GM12878 (cell line): ENCODE measurements at regions not wholly inside any gene's neighbourhood (a gene's known extent, or its start where the extent isn't known, plus 50 kb on each side); places are given as distances from the start of the nearest gene placed in this dataset.

ENCODE experiments used
- ATAC-seq: fragments of 200-7000 bp; cut with Tn5 transposase; 3 replicates; pipeline ENCODE4 v1.9.1; 2020; ENCODE audit warnings: mild to moderate bottlenecking, moderate library complexity
- BruUV-seq: library from RNA; stranded (reverse); fragments of 400-500 nt; replicated peaks from 2 replicates; lab custom pipeline; 2021; lab: Mats Ljungman, UMichigan
- CTCF ChIA-PET: fragments of 300-600 bp; sonication (Branson Sonifier 250); formaldehyde crosslinking; extraction: SDS; loops from one replicate; lab custom pipeline; 2021; ENCODE audit warnings: inconsistent platforms; lab: Yijun Ruan, JAX
- POLR2A ChIA-PET: fragments of 350-600 bp; formaldehyde crosslinking; extraction: SDS; loops from one replicate; lab custom pipeline; 2021; ENCODE audit warnings: inconsistent platforms; lab: Charles Lee
- RAD21 ChIA-PET: fragments of 300-600 bp; sonication (Branson Sonifier 250); formaldehyde crosslinking; loops from one replicate; lab custom pipeline; 2023; ENCODE audit warnings: antibody characterized with exemption; ENCODE audit not compliant: unreplicated experiment; lab: Charles Lee
- SMC1A ChIA-PET: fragments of 300-600 bp; sonication (Branson Sonifier 250); formaldehyde crosslinking; loops from one replicate; lab custom pipeline; 2023; ENCODE audit not compliant: unreplicated experiment, uncharacterized antibody; lab: Charles Lee
- DNase-seq: peaks from one replicate; pipeline ENCODE4 v3.0.0-alpha.2; 2011; ENCODE audit warnings: low read depth, low spot score
- FAIRE-seq: peaks from 3 replicates; lab custom pipeline; 2011; peaks lifted over from hg19 to GRCh38; lab: Jason Lieb, UNC
- H2AFZ ChIP-seq: 2 replicates; pipeline ENCODE4 v1.6.0; 2011; ENCODE audit warnings: low read depth, low read length, control low read depth; ENCODE audit not compliant: control insufficient read depth
- H3K27ac ChIP-seq: 2 replicates; pipeline ENCODE4 v1.5.1; 2011; ENCODE audit warnings: control low read depth; ENCODE audit not compliant: control insufficient read depth, insufficient read depth
- H3K27me3 ChIP-seq, 2 experiments: replicated peaks in 1 of 2; 2 replicates each; pipeline versions ENCODE4 v1.6.0 to v1.6.1; 2011; ENCODE audit warnings: low read length in 1 of 2; ENCODE audit not compliant: control insufficient read depth in 2 of 2, insufficient read depth in 2 of 2
- H3K36me3 ChIP-seq, 2 experiments: 2 replicates each; pipeline ENCODE4 v1.5.1; 2011; ENCODE audit warnings: low read length in 1 of 2; ENCODE audit not compliant: control insufficient read depth in 2 of 2, insufficient read depth in 2 of 2
- H3K4me1 ChIP-seq: 2 replicates; pipeline ENCODE4 v1.6.1; 2011; ENCODE audit warnings: mild to moderate bottlenecking, low read length, moderate library complexity, mixed read lengths; ENCODE audit not compliant: control insufficient read depth, insufficient read depth
- H3K4me2 ChIP-seq: 2 replicates; pipeline ENCODE4 v1.6.0; 2011; ENCODE audit warnings: control low read depth; ENCODE audit not compliant: control insufficient read depth, insufficient read depth
- H3K4me3 ChIP-seq: fragments of 200-600 bp; sonication (generic); 2 replicates; pipeline ENCODE4 v1.5.1; 2016
- H3K79me2 ChIP-seq: 2 replicates; pipeline ENCODE4 v1.6.0; 2011; ENCODE audit warnings: low read length; ENCODE audit not compliant: control insufficient read depth, insufficient read depth
- H3K9ac ChIP-seq: 2 replicates; pipeline ENCODE4 v1.8.0; 2011; ENCODE audit warnings: low read length, control low read depth, mixed read lengths; ENCODE audit not compliant: control insufficient read depth, insufficient read depth
- H3K9me3 ChIP-seq: replicated peaks from 3 replicates; pipeline ENCODE4 v1.5.1; 2011; ENCODE audit warnings: mild to moderate bottlenecking, low read length; ENCODE audit not compliant: control insufficient read depth, insufficient read depth
- H4K20me1 ChIP-seq: 2 replicates; pipeline ENCODE4 v1.6.0; 2011; ENCODE audit not compliant: control insufficient read depth, insufficient read depth
- ATF2 ChIP-seq: IDR thresholded peaks from 2 replicates; pipeline ENCODE4 v1.6.1; 2012; ENCODE audit warnings: low read length, inconsistent platforms
- ATF3 ChIP-seq: IDR thresholded peaks from 2 replicates; pipeline ENCODE4 v1.6.1; 2011; ENCODE audit warnings: low read depth, mild to moderate bottlenecking, low read length, moderate library complexity, borderline replicate concordance; ENCODE audit errors: extremely low read depth
- CBFB ChIP-seq: IDR thresholded peaks from 2 replicates; pipeline ENCODE4 v1.6.1; 2016; ENCODE audit warnings: antibody characterized with exemption, low read depth
- EGR1 ChIP-seq, 2 experiments: IDR thresholded peaks; 1 replicate in 1 of 2; 2 replicates in 1 of 2; pipeline ENCODE4 v1.6.1; 2011 to 2012; ENCODE audit warnings: low read depth in 2 of 2, low read length in 2 of 2, borderline replicate concordance in 1 of 2, mild to moderate bottlenecking in 1 of 2, moderate library complexity in 1 of 2
- ELK1 ChIP-seq: IDR thresholded peaks from 2 replicates; pipeline ENCODE4 v1.6.1; 2012; ENCODE audit warnings: low read depth, low read length, improper control_type of control experiment
- FOXK2 ChIP-seq: fragments of 450-650 bp; IDR thresholded peaks from 2 replicates; pipeline ENCODE4 v1.6.1; 2017; ENCODE audit warnings: mild to moderate bottlenecking, moderate library complexity
- HDAC6 ChIP-seq: fragments of 200-600 bp; sonication (generic); IDR thresholded peaks from one replicate; pipeline ENCODE4 v1.8.0; 2017; ENCODE audit warnings: antibody characterized with exemption; ENCODE audit not compliant: unreplicated experiment
- HSF1 ChIP-seq: fragments of 150-350 bp; IDR thresholded peaks from 2 replicates; pipeline ENCODE4 v1.6.1; 2014; ENCODE audit warnings: mild to moderate bottlenecking, low read depth, low read length
- NBN ChIP-seq: fragments of 450-650 bp; IDR thresholded peaks from 2 replicates; pipeline ENCODE4 v1.6.1; 2016
- NFIC ChIP-seq: IDR thresholded peaks from 2 replicates; pipeline ENCODE4 v1.6.1; 2012; ENCODE audit warnings: low read depth, mild to moderate bottlenecking, inconsistent platforms, low read length, moderate library complexity
- PAX8 ChIP-seq: fragments of 450-650 bp; IDR thresholded peaks from 2 replicates; pipeline ENCODE4 v1.6.1; 2017; ENCODE audit warnings: mild to moderate bottlenecking, moderate library complexity
- SKIL ChIP-seq: fragments of 450-650 bp; IDR thresholded peaks from 2 replicates; pipeline ENCODE4 v1.6.1; 2017; ENCODE audit warnings: mild to moderate bottlenecking, low read depth, inconsistent platforms; ENCODE audit not compliant: poor library complexity, severe bottlenecking
- TCF3 ChIP-seq: IDR thresholded peaks from 2 replicates; pipeline ENCODE4 v1.6.1; 2012; ENCODE audit warnings: low read depth, mild to moderate bottlenecking, low read length, borderline replicate concordance; ENCODE audit not compliant: insufficient read depth
- YY1 ChIP-seq: IDR thresholded peaks from 2 replicates; pipeline ENCODE4 v1.6.1; 2011; ENCODE audit warnings: low read depth, mild to moderate bottlenecking, low read length
- ZNF384 ChIP-seq: IDR thresholded peaks from 2 replicates; pipeline ENCODE4 v1.6.1; 2012; ENCODE audit warnings: low read depth, mild to moderate bottlenecking, low read length, improper control_type of control experiment, borderline replicate concordance
- WGBS: methylation state at CpG from one replicate; pipeline ENCODE4 v1.1.6; 2016; ENCODE audit warnings: low lambda C conversion rate; ENCODE audit not compliant: insufficient replicate concordance, insufficient coverage; ENCODE audit errors: missing lambda C conversion rate; 5-methylcytosine and 5-hydroxymethylcytosine counted together
- in situ Hi-C: fragments of 300-500 bp; cut with MboI; formaldehyde crosslinking; loops from 9 replicates; pipeline ENCODE4 v1.14.3; 2018; ENCODE audit warnings: mixed read lengths
- intact Hi-C: fragments of 100-400 bp; cut with micrococcal nuclease; formaldehyde crosslinking; loops from one replicate; pipeline ENCODE4 v1.14.2; 2022; ENCODE audit not compliant: unreplicated experiment

GRCh38 chr11:115623021-115623451 lies 118.8 kb upstream of the CADM1 start:
- FAIRE-seq (no peak), ATAC-seq (no peak), DNase-seq (no peak)
- in situ Hi-C loops, result no loop called here
- H4K20me1 ChIP-seq, result no peaks in the 10 kb centered on the region
- RAD21 ChIA-PET, result no interaction called here
- H3K27me3 ChIP-seq, result peaks cover 0 to 2% of the 10 kb centered on the region in 2 experiments; a peak in 1 of 4 replicates
- H3K4me2 ChIP-seq, result no peak overlapping the region
- POLR2A ChIA-PET, result no interaction called here
- WGBS, result 28% methylated on average over 9 of the region's 9 CpGs
- SMC1A ChIA-PET, result no interaction called here
- intact Hi-C loops, result no loop called here
- H2AFZ ChIP-seq, result no peak overlapping the region
- no peaks in the 10 kb centered on the region for H3K4me1 ChIP-seq
- H3K4me3 ChIP-seq, result no peak overlapping the region
- no peaks in the 10 kb centered on the region for H3K9me3 ChIP-seq
- TF ChIP-seq ATF2, result no peak
- no peak for TF ChIP-seq EGR1 (IDR thresholded peaks at IDR 0.05; ENCODE audit: borderline replicate concordance in 1 of 2, low read depth in 2 of 2, low read length in 2 of 2)
- TF ChIP-seq FOXK2, result no peak
- TF ChIP-seq ELK1, result no peak
- TF ChIP-seq CBFB, result no peak
- TF ChIP-seq NFIC, result no peak
- no peak for TF ChIP-seq ZNF384
- TF ChIP-seq HSF1, result no peak
- TF ChIP-seq NBN, result no peak
- TF ChIP-seq TCF3, result no peak
- no peak for TF ChIP-seq SKIL
- TF ChIP-seq ATF3, result no peak
- TF ChIP-seq PAX8, result no peak
- TF ChIP-seq YY1, result no peak
- no peak for TF ChIP-seq HDAC6
- no peak overlapping the region for H3K9ac ChIP-seq
- H3K36me3 ChIP-seq, result no peaks in the 10 kb centered on the region
- H3K79me2 ChIP-seq, result no peaks in the 10 kb centered on the region
- CTCF ChIA-PET, result interaction anchor here (0.5 kb wide), 1 partner anchor 9 kb away, joined by 3 read pairs; no protein-coding TSS in a partner anchor
- BruUV-seq, result no TSS peak
- no peak overlapping the region for H3K27ac ChIP-seq
